DOHH2 (cell line): ENCODE measurements at regions not wholly inside any gene's neighbourhood (a gene's known extent, or its start where the extent isn't known, plus 50 kb on each side); places are given as distances from the start of the nearest gene placed in this dataset.

ENCODE experiments used
- H3F3A ChIP-seq: fragments of 200-600 bp; sonication (generic), shearing (Covaris generic); 2 replicates; pipeline ENCODE4 v1.6.0; 2016; ENCODE audit warnings: antibody characterized with exemption, mild to moderate bottlenecking; ENCODE audit not compliant: control insufficient read depth, insufficient read depth
- H3K27ac ChIP-seq: fragments of 200-600 bp; sonication (generic); 2 replicates; pipeline ENCODE4 v1.5.1; 2014; ENCODE audit warnings: low read depth, mild to moderate bottlenecking, low read length, moderate library complexity
- H3K27me3 ChIP-seq: fragments of 200-600 bp; sonication (generic); 2 replicates; pipeline ENCODE4 v1.6.1; 2014; ENCODE audit warnings: mild to moderate bottlenecking, low read length, mixed read lengths; ENCODE audit not compliant: control insufficient read depth
- H3K36me3 ChIP-seq: fragments of 200-600 bp; sonication (generic); 2 replicates; pipeline ENCODE4 v1.6.1; 2014; ENCODE audit warnings: mild to moderate bottlenecking, low read length, moderate library complexity, mixed read lengths; ENCODE audit not compliant: control insufficient read depth
- H3K4me1 ChIP-seq: fragments of 200-600 bp; sonication (generic); 2 replicates; pipeline ENCODE4 v1.6.1; 2014; ENCODE audit warnings: mild to moderate bottlenecking, low read length, mixed read lengths; ENCODE audit not compliant: control insufficient read depth
- H3K4me2 ChIP-seq: fragments of 200-600 bp; sonication (generic); 2 replicates; pipeline ENCODE4 v1.6.0; 2014; ENCODE audit warnings: mild to moderate bottlenecking, low read length, moderate library complexity
- H3K4me3 ChIP-seq: fragments of 200-600 bp; sonication (generic); 2 replicates; pipeline ENCODE4 v1.5.1; 2014; ENCODE audit warnings: mild to moderate bottlenecking, low read length, mixed read lengths
- H3K79me2 ChIP-seq: fragments of 200-600 bp; sonication (generic); 2 replicates; pipeline ENCODE4 v1.6.1; 2014; ENCODE audit warnings: mild to moderate bottlenecking, low read length, mixed read lengths; ENCODE audit not compliant: control insufficient read depth
- H3K9me2 ChIP-seq: fragments of 200-600 bp; sonication (generic); replicated peaks from 2 replicates; pipeline ENCODE4 v1.6.1; 2014; ENCODE audit warnings: mild to moderate bottlenecking, low read length, mixed read lengths; ENCODE audit not compliant: control insufficient read depth
- H3K9me3 ChIP-seq: fragments of 200-600 bp; sonication (generic); 2 replicates; pipeline ENCODE4 v1.6.1; 2014; ENCODE audit warnings: antibody characterized with exemption, low read length, mixed read lengths; ENCODE audit not compliant: control insufficient read depth, insufficient read depth
- H4K20me1 ChIP-seq: fragments of 200-600 bp; sonication (generic); 2 replicates; pipeline ENCODE4 v1.6.0; 2014; ENCODE audit warnings: low read depth, mild to moderate bottlenecking, antibody characterized with exemption, low read length, moderate library complexity; ENCODE audit not compliant: control insufficient read depth, insufficient read depth
- EZH2phosphoT487 ChIP-seq: fragments of 200-600 bp; sonication (generic); IDR thresholded peaks from 2 replicates; pipeline ENCODE4 v1.6.1; 2017; ENCODE audit warnings: borderline replicate concordance, mild to moderate bottlenecking, antibody characterized with exemption, low read length, moderate library complexity, mixed read lengths
- TF ChIP-seq, protein P1 (sequence below): fragments of 200-600 bp; sonication (generic); IDR thresholded peaks from one replicate; pipeline ENCODE4 v1.5.1; 2014; ENCODE audit warnings: antibody characterized with exemption, mild to moderate bottlenecking, low read depth, low read length; ENCODE audit not compliant: poor library complexity, severe bottlenecking

DNA sequence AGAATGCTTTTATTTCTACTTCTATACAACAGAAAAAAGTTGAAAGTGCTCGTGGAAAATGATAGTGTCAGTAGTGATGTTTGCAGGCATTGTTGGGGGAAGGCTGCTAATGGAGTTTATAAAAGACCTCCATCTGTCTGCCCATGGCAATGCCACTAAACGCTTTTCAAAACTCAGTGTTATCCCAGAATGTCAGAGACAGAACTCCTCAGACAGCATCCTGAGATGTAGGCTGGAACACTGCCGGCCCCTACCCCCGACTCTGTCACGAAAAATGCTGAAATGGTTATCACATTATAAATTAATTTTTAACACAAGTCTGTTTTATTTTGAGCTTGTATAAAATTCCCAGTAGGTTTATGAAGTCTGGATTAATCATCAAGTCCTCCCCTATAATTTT is 128.9 kb downstream of the HS3ST1 start:
- Histone ChIP-seq H3K27ac (no peak overlapping the region), H3K4me3 (no peak overlapping the region), H3K4me2 (no peak overlapping the region), H3K9me2 (no peaks in the 10 kb centered on the region; the same call in 1 of the 2 replicates), H3K9me3 (no peaks in the 10 kb centered on the region), H3K4me1 (no peaks in the 10 kb centered on the region), H3K27me3 (no peaks in the 10 kb centered on the region), H3K79me2 (no peaks in the 10 kb centered on the region), H4K20me1 (no peaks in the 10 kb centered on the region), H3K36me3 (no peaks in the 10 kb centered on the region), H3F3A (no peaks in the 10 kb centered on the region)
- TF ChIP-seq EZH2phosphoT487 = no peak
- TF ChIP-seq, protein P1, sequence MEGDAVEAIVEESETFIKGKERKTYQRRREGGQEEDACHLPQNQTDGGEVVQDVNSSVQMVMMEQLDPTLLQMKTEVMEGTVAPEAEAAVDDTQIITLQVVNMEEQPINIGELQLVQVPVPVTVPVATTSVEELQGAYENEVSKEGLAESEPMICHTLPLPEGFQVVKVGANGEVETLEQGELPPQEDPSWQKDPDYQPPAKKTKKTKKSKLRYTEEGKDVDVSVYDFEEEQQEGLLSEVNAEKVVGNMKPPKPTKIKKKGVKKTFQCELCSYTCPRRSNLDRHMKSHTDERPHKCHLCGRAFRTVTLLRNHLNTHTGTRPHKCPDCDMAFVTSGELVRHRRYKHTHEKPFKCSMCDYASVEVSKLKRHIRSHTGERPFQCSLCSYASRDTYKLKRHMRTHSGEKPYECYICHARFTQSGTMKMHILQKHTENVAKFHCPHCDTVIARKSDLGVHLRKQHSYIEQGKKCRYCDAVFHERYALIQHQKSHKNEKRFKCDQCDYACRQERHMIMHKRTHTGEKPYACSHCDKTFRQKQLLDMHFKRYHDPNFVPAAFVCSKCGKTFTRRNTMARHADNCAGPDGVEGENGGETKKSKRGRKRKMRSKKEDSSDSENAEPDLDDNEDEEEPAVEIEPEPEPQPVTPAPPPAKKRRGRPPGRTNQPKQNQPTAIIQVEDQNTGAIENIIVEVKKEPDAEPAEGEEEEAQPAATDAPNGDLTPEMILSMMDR = no peak

- Histone ChIP-seq H4K20me1 (no peaks in the 10 kb centered on the region), H3K9me2 (no peaks in the 10 kb centered on the region; the same call in 1 of the 2 replicates), H3K27me3 (no peaks in the 10 kb centered on the region), H3K36me3 (no peaks in the 10 kb centered on the region), H3K4me1 (no peaks in the 10 kb centered on the region), H3K4me2 (no peak overlapping the region), H3K4me3 (no peak overlapping the region), H3K9me3 (no peaks in the 10 kb centered on the region), H3F3A (no peaks in the 10 kb centered on the region), H3K79me2 (no peaks in the 10 kb centered on the region), H3K27ac (no peak overlapping the region)
- TF ChIP-seq, protein P1 = no peak
- TF ChIP-seq EZH2phosphoT487 = no peak
These were observed 129.7 kb downstream of the HS3ST1 start for GRCh38 chr4:11299016-11299415.

DNA sequence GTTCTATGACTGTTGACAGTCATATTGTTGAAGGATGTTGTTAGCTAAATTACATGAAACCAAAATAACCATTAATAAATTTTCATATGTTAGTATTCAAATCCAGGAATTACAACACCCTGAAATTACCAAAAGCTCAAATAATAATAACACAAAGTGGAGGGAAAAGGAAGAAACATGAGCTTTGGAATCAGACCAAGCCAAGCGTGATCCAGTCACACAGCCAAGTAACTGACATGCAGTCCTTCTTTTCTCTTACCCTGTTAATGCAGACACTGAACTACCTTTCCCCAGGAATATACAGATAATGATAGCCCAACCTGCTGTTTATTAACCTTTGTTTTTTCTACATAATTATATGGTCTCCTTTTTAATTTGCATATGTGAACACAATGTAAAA is 130.2 kb downstream of the HS3ST1 start:
- Histone ChIP-seq H3K9me3 (no peaks in the 10 kb centered on the region), H4K20me1 (no peaks in the 10 kb centered on the region), H3K27me3 (no peaks in the 10 kb centered on the region), H3K79me2 (no peaks in the 10 kb centered on the region), H3F3A (no peaks in the 10 kb centered on the region), H3K4me3 (no peak overlapping the region), H3K4me2 (no peak overlapping the region), H3K4me1 (no peaks in the 10 kb centered on the region), H3K36me3 (no peaks in the 10 kb centered on the region), H3K27ac (no peak overlapping the region), H3K9me2 (no peaks in the 10 kb centered on the region; the same call in 1 of the 2 replicates)
- TF ChIP-seq, protein P1 = no peak
- no peak for TF ChIP-seq EZH2phosphoT487
